ENCODE measurements at regions not wholly inside any gene's neighbourhood (a gene's known extent, or its start where the extent isn't known, plus 50 kb on each side); places are given as distances from the start of the nearest gene placed in this dataset.
"Not testable (repeated sequence)": the region's sequence is repeated elsewhere in the genome, so short reads cannot be mapped to it uniquely, and the experiment has no call there.

- no peak for DNase-seq (ENCODE audit: low read depth)
- H3K4me3 ChIP-seq (ENCODE audit: low read depth, low read length), result no peak overlapping the region
Measured at GRCh38 chr1:203995228-203995627, 77.7 kb upstream of the SOX13 start.

DNA sequence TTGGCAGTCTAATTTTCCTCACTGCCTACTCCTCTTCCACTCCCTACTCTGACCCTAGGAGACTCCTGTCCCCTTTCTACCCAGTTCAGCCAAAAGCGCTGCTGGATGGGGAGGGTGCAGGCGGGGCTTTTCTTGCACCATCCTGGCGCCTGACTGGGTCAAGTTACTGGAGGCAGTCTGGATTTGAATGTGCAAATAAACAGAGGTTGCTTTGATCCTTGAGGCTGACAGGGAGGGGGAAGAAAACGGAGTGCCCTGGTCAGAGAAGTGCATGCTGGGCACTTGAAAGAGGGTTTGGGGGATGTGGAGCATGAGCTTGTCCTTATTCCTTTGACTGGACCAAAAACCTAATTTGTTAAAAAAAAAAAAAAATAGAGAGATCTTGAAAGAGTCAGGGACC lies 76.8 kb upstream of the SOX13 start:
- H3K4me3 ChIP-seq (ENCODE audit: low read depth, low read length), result no peak overlapping the region
- no peak for DNase-seq (ENCODE audit: low read depth)

GRCh38 chr1:203998571-203998970 lies 74.3 kb upstream of the SOX13 start:
- not testable (repeated sequence) for DNase-seq (ENCODE audit: low read depth); H3K4me3 ChIP-seq (ENCODE audit: low read depth, low read length)

DNA sequence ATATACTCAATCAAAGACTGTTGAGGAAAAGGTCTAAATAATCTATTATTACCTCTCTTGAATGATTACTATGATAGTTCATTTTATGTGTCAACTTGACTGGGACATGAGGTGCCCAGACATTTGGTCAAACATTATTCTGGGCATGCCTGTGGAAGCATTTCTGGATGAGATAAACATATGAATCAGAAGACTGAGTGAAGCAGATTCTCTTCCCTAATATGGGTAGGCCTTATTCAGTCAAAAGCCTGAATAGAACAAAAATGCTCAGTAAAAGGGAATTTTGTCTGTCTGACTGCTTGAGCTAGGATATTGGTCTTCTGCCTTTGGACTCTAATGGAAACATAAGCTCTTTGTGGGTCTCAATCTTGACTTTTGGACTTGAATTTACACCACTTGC lies 73.3 kb upstream of the SOX13 start:
- no peak for DNase-seq (ENCODE audit: low read depth)
- H3K4me3 ChIP-seq (ENCODE audit: low read depth, low read length), result no peak overlapping the region

DNA sequence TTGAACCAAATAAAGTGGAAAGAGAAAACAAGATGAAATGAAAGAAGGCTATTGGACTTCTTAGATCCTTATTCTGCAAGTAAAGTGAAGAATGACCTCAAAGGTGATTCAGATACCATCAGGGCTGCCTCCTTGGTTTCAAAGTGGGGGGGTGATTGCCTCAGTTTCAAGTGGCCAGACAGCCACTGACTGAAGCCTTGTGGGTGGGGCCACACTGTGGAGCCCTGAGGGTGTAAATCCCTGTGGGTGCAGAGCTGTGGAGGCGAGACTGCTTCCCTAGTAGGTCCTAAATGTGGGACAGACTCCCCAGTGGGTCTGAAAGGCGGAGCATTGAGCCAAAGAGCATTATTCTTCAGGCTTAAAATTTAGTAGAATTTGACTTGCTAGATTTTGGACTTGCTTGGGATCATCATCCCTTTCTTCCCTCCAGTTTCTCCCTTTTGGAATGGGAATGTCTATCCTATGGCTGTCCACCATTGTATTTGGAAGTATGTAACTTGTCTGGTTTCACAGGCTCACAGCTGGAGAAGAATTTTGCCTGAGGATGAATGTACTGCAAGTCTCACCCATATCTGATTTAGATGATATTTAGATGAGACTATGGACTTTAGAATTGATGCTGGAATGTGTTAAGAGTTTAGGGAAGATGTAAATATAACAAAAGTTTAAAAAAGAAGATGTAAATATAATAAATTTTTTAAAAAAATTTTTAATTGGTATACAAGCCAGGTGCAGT lies 71.6 kb upstream of the SOX13 start:
- no peak overlapping the region for H3K4me3 ChIP-seq (ENCODE audit: low read depth, low read length)

GRCh38 chr1:204002614-204003013 lies 70.3 kb upstream of the SOX13 start:
- no peak for DNase-seq (ENCODE audit: low read depth)
- no peak overlapping the region for H3K4me3 ChIP-seq (ENCODE audit: low read depth, low read length)

More for the DNA sequence above, 71.6 kb upstream of the SOX13 start:
- DNase-seq (ENCODE audit: low read depth), result no peak

GRCh38 chr1:204003536-204003935 lies 69.4 kb upstream of the SOX13 start:
- H3K4me3 ChIP-seq (ENCODE audit: low read depth, low read length), result no peak overlapping the region
- no peak for DNase-seq (ENCODE audit: low read depth)

- DNase-seq (ENCODE audit: low read depth), result no peak
Measured at GRCh38 chr1:204011426-204011825, 61.5 kb upstream of the SOX13 start.

GRCh38 chr1:204013052-204013451 lies 59.9 kb upstream of the SOX13 start:
- H3K4me3 ChIP-seq (ENCODE audit: low read depth, low read length), result no peak overlapping the region
- DNase-seq (ENCODE audit: low read depth), result no peak

More at GRCh38 chr1:204011426-204011825, 61.5 kb upstream of the SOX13 start:
- H3K4me3 ChIP-seq (ENCODE audit: low read depth, low read length), result no peak overlapping the region

DNA sequence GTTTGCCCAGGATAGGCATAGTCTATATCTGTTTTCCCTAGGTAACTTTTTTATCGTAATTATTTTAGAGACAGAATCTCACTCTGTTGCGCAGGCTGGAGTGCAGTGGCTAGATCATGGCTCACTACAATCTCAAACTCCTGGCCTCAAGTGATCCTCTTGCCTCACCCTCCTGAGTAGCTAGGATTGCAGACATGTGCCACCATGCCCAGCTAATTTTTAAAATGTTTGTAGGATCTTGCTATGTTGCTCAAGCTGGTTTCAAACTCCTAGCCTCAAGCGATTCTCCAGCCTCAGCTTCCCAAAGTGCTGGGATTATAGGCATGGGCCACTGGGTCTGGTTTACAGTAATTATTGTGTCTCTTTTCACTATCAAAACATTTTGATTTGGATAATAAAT lies 58.6 kb upstream of the SOX13 start:
- DNase-seq (ENCODE audit: low read depth), result no peak
- H3K4me3 ChIP-seq (ENCODE audit: low read depth, low read length), result no peak overlapping the region

GRCh38 chr1:204014961-204015360 lies 58.0 kb upstream of the SOX13 start:
- not testable (repeated sequence) for H3K4me3 ChIP-seq (ENCODE audit: low read depth, low read length); DNase-seq (ENCODE audit: low read depth)

- DNase-seq (ENCODE audit: low read depth), result no peak
- no peak overlapping the region for H3K4me3 ChIP-seq (ENCODE audit: low read depth, low read length)
Measured at GRCh38 chr1:204017032-204017431, 55.9 kb upstream of the SOX13 start.

- H3K4me3 ChIP-seq (ENCODE audit: low read depth, low read length), result no peak overlapping the region
- DNase-seq (ENCODE audit: low read depth), result no peak
Measured at GRCh38 chr1:204018460-204018859, 54.5 kb upstream of the SOX13 start.
